ENCODE measurements at regions not wholly inside any gene's neighbourhood (a gene's known extent, or its start where the extent isn't known, plus 50 kb on each side); places are given as distances from the start of the nearest gene placed in this dataset.

- Histone ChIP-seq H2AFZ (ENCODE audit: low read depth, low read length) (no peak overlapping the region), H3K9me1 (ENCODE audit: control insufficient read depth, insufficient read depth, low read length) (no peaks in the 10 kb centered on the region), H3K36me3 (ENCODE audit: control insufficient read depth, insufficient read depth, low read length) (no peaks in the 10 kb centered on the region), H4K20me1 (replicated peaks; ENCODE audit: control insufficient read depth, insufficient read depth, low read length) (no peaks in the 10 kb centered on the region), H3K79me2 (ENCODE audit: control insufficient read depth, insufficient read depth, low read length) (no peaks in the 10 kb centered on the region), H3K4me3 (no peak overlapping the region), H3K9me3 (replicated peaks; ENCODE audit: control insufficient read depth, insufficient read depth, low read depth, low read length) (no peaks in the 10 kb centered on the region), H3K9ac (ENCODE audit: insufficient read depth in 1 of 2, low read depth in 2 of 2, low read length in 2 of 2) (no peak overlapping the region), H3K27me3 (ENCODE audit: control insufficient read depth in 2 of 2, insufficient read depth in 2 of 2, low read length in 2 of 2) (peaks cover 12 to 82% of the 10 kb centered on the region in 2 experiments), H3K4me1 (replicated peaks in 1 of 2; ENCODE audit: control insufficient read depth in 2 of 2, insufficient read depth in 2 of 2, low read length in 2 of 2) (peaks cover 6 to 13% of the 10 kb centered on the region in 2 experiments; a peak in 1 of 5 replicates), H3K4me2 (ENCODE audit: insufficient read depth, low read length) (no peak overlapping the region), H3K27ac (ENCODE audit: extremely low read depth, low read depth, low read length) (no peak overlapping the region)
- TF ChIP-seq FOS (IDR thresholded peaks at IDR 0.05; ENCODE audit: extremely low read depth, insufficient read length) = no peak
- TF ChIP-seq ZNF668 (CRISPR knock-in tag; IDR thresholded peaks at IDR 0.05) = no peak
- TF ChIP-seq ZBTB12 (CRISPR knock-in tag; IDR thresholded peaks at IDR 0.05) = no peak
- TF ChIP-seq SPI1 (IDR thresholded peaks at IDR 0.05; ENCODE audit: borderline replicate concordance, low read depth, low read length) = peak; percentile 49; the same call in 1 of the 2 replicates
- peak; percentile 68; the same call in 1 of the 2 replicates for TF ChIP-seq ZBTB33 (CRISPR knock-in tag; IDR thresholded peaks at IDR 0.05)
- DNase-seq (ENCODE audit: extremely low read depth in 1 of 4, low spot score in 3 of 4) (no peak), ATAC-seq (no peak), FAIRE-seq (peak; percentile 26)
- in situ Hi-C loops (cut with MboI) (no loop called here), intact Hi-C loops (cut with micrococcal nuclease) (no loop called here)
- ChIA-PET POLR2A (interaction anchor here (0.6 to 2.7 kb wide), 10 partner anchors 9 to 108 kb away, joined by 3 to 10 read pairs (median 4); partner anchors contain the start of gene ID2), CTCF (ENCODE audit: low intra/inter-chr PET ratio) (no interaction called here)
- BruUV-seq (replicated peaks) = no TSS peak
- WGBS (ENCODE audit: insufficient coverage, low coverage, missing lambda C conversion rate) = 65% methylated on average over 22 of the region's 24 CpGs
Measured at GRCh38 chr2:8574196-8575037, 107.4 kb upstream of the ID2 start.

All from K562 (cell line).